ENCODE measurements at regions not wholly inside any gene's neighbourhood (a gene's known extent, or its start where the extent isn't known, plus 50 kb on each side); places are given as distances from the start of the nearest gene placed in this dataset.

- TF ChIP-seq, protein P1, sequence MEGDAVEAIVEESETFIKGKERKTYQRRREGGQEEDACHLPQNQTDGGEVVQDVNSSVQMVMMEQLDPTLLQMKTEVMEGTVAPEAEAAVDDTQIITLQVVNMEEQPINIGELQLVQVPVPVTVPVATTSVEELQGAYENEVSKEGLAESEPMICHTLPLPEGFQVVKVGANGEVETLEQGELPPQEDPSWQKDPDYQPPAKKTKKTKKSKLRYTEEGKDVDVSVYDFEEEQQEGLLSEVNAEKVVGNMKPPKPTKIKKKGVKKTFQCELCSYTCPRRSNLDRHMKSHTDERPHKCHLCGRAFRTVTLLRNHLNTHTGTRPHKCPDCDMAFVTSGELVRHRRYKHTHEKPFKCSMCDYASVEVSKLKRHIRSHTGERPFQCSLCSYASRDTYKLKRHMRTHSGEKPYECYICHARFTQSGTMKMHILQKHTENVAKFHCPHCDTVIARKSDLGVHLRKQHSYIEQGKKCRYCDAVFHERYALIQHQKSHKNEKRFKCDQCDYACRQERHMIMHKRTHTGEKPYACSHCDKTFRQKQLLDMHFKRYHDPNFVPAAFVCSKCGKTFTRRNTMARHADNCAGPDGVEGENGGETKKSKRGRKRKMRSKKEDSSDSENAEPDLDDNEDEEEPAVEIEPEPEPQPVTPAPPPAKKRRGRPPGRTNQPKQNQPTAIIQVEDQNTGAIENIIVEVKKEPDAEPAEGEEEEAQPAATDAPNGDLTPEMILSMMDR (IDR thresholded peaks at IDR 0.05; ENCODE audit: low read depth, low read length, missing input control), result no peak
- TF ChIP-seq YY1 (IDR thresholded peaks at IDR 0.05) (no peak), JUND (IDR thresholded peaks at IDR 0.05) (no peak), NR2F2 (IDR thresholded peaks at IDR 0.05) (no peak), TAF1 (conservative IDR thresholded peaks at IDR 0.05) (no peak), ATF3 (IDR thresholded peaks at IDR 0.05) (no peak), FOXA1 (IDR thresholded peaks at IDR 0.05) (no peak)
These were observed 66.8 kb upstream of the ADCY2 start for GRCh38 chr5:7329141-7329540.

Measured in liver (tissue), 3 donors.